ENCODE measurements at regions not wholly inside any gene's neighbourhood (a gene's known extent, or its start where the extent isn't known, plus 50 kb on each side); places are given as distances from the start of the nearest gene placed in this dataset.
"Not testable (repeated sequence)": the region's sequence is repeated elsewhere in the genome, so short reads cannot be mapped to it uniquely, and the experiment has no call there.

DNA sequence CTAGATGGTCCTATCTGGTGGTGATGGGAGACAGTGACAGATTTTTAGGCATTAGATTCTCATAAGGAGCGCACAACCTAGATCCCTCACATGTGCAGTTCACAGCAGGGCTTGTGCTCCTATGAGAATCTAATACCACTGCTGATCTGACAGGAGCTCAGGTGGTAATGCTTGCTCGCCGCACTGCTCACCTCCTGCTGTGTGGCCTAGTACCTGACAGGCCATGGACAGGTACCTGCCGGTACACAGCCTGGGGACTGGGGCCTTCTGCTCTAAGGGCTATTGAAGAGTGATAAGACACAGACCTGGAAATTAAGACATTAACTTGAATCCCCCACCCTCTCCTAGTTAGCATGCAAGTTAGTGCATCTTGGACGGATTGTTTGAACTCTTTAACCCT lies 64.4 kb downstream of the KLRB1 start:
- H3K27ac ChIP-seq; H3K27me3 ChIP-seq (replicated peaks; ENCODE audit: insufficient read depth); H3K4me3 ChIP-seq; DNase-seq (ENCODE audit: low spot score); H3K9me3 ChIP-seq; ATAC-seq (ENCODE audit: insufficient number of reproducible peaks, low FRiP score, low read depth); H3K36me3 ChIP-seq; H3K4me1 ChIP-seq (ENCODE audit: control insufficient read depth in 1 of 2, low read depth in 2 of 2): not testable (repeated sequence)

- not testable (repeated sequence) for H3K4me3 ChIP-seq; H3K27me3 ChIP-seq (replicated peaks; ENCODE audit: insufficient read depth); H3K36me3 ChIP-seq; H3K9me3 ChIP-seq; H3K27ac ChIP-seq; H3K4me1 ChIP-seq (ENCODE audit: control insufficient read depth in 1 of 2, low read depth in 2 of 2); DNase-seq (ENCODE audit: low spot score); ATAC-seq (ENCODE audit: insufficient number of reproducible peaks, low FRiP score, low read depth)
Measured at GRCh38 chr12:9542827-9543226, 64.9 kb downstream of the KLRB1 start.

- H3K4me1 ChIP-seq (ENCODE audit: control insufficient read depth in 1 of 2, low read depth in 2 of 2); DNase-seq (ENCODE audit: low spot score); H3K9me3 ChIP-seq; H3K36me3 ChIP-seq; H3K4me3 ChIP-seq; H3K27ac ChIP-seq; H3K27me3 ChIP-seq (replicated peaks; ENCODE audit: insufficient read depth); ATAC-seq (ENCODE audit: insufficient number of reproducible peaks, low FRiP score, low read depth): not testable (repeated sequence)
Measured at GRCh38 chr12:9515925-9516324, 91.8 kb downstream of the KLRB1 start.

DNA sequence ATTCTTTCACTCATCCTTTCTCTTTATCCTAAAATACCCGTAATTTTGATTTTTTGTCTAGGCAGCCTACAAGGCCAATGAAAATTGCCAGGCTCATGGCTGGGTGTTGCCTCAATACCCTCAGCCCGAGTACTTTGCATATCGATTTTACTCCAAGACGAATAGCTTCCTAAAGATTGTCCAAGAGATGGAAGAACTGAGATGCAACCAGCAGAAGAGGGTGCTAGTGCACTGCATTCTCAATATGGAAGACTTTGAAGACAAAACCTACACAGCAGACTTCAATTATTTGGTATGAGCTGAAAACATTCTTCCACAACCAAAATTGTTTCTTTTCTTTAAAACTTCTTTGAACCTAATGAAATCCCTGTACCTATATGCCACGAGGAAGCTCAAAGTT lies 95.0 kb downstream of the KLRB1 start:
- DNase-seq (ENCODE audit: low spot score); ATAC-seq (ENCODE audit: insufficient number of reproducible peaks, low FRiP score, low read depth); H3K27me3 ChIP-seq (replicated peaks; ENCODE audit: insufficient read depth); H3K4me3 ChIP-seq; H3K27ac ChIP-seq; H3K36me3 ChIP-seq; H3K4me1 ChIP-seq (ENCODE audit: control insufficient read depth in 1 of 2, low read depth in 2 of 2); H3K9me3 ChIP-seq: not testable (repeated sequence)

- not testable (repeated sequence) for H3K4me1 ChIP-seq (ENCODE audit: control insufficient read depth in 1 of 2, low read depth in 2 of 2); H3K4me3 ChIP-seq; DNase-seq (ENCODE audit: low spot score); ATAC-seq (ENCODE audit: insufficient number of reproducible peaks, low FRiP score, low read depth); H3K27ac ChIP-seq; H3K27me3 ChIP-seq (replicated peaks; ENCODE audit: insufficient read depth); H3K36me3 ChIP-seq; H3K9me3 ChIP-seq
Measured at GRCh38 chr12:9510392-9511011, 97.2 kb downstream of the KLRB1 start.

DNA sequence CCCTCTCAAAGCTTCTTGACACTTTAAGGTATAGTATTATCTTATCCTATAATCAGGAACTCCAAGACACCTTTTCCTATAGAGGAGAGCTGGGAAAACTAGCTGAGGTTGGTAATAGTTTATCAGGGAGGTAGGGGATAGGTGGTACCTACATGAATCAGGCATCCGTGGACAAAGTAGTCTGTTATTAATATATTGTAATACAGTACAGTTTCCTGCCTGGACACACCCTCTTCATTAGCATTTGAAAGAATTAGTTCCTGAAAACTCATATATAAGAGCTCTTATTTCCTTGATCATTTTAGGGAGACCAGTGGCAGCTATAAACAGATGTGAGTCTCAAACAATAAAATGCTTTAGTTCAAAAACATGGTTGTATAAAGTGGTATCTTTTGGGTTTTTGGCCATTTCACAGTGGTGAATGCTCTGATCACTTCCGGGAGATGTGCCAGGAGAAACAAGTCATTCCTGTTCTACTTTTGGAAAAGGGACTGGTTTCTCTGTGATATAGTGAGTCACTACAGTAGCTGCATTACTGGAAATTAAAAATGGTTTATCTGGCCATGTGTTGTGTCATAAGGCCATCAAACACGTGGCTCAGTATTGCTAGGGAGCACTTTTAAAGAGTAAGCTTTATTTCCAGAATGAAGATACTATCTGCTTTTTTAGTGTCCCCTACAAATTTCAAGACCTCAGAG lies 98.1 kb downstream of the KLRB1 start:
- Histone ChIP-seq H3K27ac (no peak overlapping the region), H3K27me3 (replicated peaks; ENCODE audit: insufficient read depth) (no peaks in the 10 kb centered on the region), H3K4me3 (no peak overlapping the region), H3K36me3 (no peaks in the 10 kb centered on the region), H3K4me1 (ENCODE audit: control insufficient read depth in 1 of 2, low read depth in 2 of 2) (no peaks in the 10 kb centered on the region), H3K9me3 (no peaks in the 10 kb centered on the region)
- ATAC-seq (ENCODE audit: insufficient number of reproducible peaks, low FRiP score, low read depth) (no peak), DNase-seq (ENCODE audit: low spot score) (no peak)
- TF ChIP-seq, protein P1, sequence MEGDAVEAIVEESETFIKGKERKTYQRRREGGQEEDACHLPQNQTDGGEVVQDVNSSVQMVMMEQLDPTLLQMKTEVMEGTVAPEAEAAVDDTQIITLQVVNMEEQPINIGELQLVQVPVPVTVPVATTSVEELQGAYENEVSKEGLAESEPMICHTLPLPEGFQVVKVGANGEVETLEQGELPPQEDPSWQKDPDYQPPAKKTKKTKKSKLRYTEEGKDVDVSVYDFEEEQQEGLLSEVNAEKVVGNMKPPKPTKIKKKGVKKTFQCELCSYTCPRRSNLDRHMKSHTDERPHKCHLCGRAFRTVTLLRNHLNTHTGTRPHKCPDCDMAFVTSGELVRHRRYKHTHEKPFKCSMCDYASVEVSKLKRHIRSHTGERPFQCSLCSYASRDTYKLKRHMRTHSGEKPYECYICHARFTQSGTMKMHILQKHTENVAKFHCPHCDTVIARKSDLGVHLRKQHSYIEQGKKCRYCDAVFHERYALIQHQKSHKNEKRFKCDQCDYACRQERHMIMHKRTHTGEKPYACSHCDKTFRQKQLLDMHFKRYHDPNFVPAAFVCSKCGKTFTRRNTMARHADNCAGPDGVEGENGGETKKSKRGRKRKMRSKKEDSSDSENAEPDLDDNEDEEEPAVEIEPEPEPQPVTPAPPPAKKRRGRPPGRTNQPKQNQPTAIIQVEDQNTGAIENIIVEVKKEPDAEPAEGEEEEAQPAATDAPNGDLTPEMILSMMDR (IDR thresholded peaks at IDR 0.05) = no peak

- H3K9me3 ChIP-seq = no peaks in the 10 kb centered on the region
- DNase-seq (ENCODE audit: low spot score) (no peak), ATAC-seq (ENCODE audit: insufficient number of reproducible peaks, low FRiP score, low read depth) (no peak)
- no peaks in the 10 kb centered on the region for H3K27me3 ChIP-seq (replicated peaks; ENCODE audit: insufficient read depth)
- H3K27ac ChIP-seq = no peak overlapping the region
- H3K36me3 ChIP-seq = no peaks in the 10 kb centered on the region
- TF ChIP-seq, protein P1 (IDR thresholded peaks at IDR 0.05) = no peak
- H3K4me3 ChIP-seq = no peak overlapping the region
- H3K4me1 ChIP-seq (ENCODE audit: control insufficient read depth in 1 of 2, low read depth in 2 of 2) = no peaks in the 10 kb centered on the region
Measured at GRCh38 chr12:9506746-9507145, 101.0 kb downstream of the KLRB1 start.

DNA sequence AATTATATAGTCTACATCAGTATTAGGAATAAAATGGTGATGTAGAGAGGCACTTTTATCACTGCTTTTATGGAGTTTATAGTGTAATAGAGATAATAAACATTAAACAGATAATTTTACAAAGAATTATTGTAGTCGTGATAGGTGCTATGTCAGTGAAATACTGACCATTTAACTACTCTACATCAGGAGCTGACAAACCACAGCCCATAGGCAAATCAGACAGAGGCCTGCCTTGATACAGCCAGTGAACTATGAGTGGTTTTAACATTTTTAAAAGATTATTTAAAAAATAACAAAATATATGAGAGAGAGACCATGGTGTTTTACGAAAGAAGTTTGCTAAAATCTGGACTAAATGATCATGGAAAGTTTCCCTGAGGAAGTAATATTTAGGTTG lies 104.3 kb downstream of the KLRB1 start:
- not testable (repeated sequence) for H3K4me1 ChIP-seq (ENCODE audit: control insufficient read depth in 1 of 2, low read depth in 2 of 2); H3K36me3 ChIP-seq; H3K9me3 ChIP-seq; H3K27ac ChIP-seq; H3K27me3 ChIP-seq (replicated peaks; ENCODE audit: insufficient read depth); DNase-seq (ENCODE audit: low spot score); H3K4me3 ChIP-seq; ATAC-seq (ENCODE audit: insufficient number of reproducible peaks, low FRiP score, low read depth)

DNA sequence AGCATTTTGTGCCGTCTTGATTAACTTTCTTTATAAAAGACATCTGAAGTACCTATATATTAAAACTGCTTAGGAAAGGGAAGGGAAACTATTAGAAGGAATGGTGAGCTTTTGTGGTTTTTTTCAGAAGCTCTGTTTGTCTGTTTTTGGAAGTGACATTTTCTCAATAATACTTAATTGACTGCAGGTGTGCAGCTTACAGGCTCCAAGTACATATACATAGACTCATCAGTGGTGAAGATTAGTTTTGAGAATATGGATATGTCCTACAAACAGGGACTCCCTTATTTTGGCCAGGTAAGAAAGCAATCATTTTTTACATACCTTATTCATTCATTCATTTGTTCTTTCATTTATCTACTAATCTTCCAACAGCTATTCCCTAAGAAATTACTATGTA lies 104.9 kb downstream of the KLRB1 start:
- H3K9me3 ChIP-seq; H3K4me1 ChIP-seq (ENCODE audit: control insufficient read depth in 1 of 2, low read depth in 2 of 2); H3K27me3 ChIP-seq (replicated peaks; ENCODE audit: insufficient read depth); H3K27ac ChIP-seq; H3K36me3 ChIP-seq; H3K4me3 ChIP-seq; DNase-seq (ENCODE audit: low spot score); ATAC-seq (ENCODE audit: insufficient number of reproducible peaks, low FRiP score, low read depth): not testable (repeated sequence)

DNA sequence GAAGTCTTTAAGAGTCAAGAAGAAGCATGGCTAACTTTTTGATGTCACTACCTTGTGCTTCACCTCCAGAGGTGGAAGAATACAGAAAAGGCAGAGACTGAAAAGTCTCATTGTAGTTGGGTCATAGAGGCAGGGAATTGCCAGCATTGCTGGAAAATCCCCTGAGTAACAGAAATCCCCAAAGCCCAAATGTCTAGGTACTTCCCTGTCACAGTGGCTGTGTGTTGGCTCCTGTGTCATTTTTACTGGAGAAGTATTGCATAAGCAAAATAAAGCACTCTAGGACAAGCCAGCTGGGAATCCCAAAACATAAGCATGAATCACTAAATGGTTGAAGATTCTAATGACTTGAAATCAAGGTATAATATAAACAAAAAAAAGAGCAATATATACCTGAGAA lies 114.4 kb downstream of the KLRB1 start:
- not testable (repeated sequence) for ATAC-seq (ENCODE audit: insufficient number of reproducible peaks, low FRiP score, low read depth); H3K4me1 ChIP-seq (ENCODE audit: control insufficient read depth in 1 of 2, low read depth in 2 of 2); H3K27me3 ChIP-seq (replicated peaks; ENCODE audit: insufficient read depth); H3K27ac ChIP-seq; DNase-seq (ENCODE audit: low spot score); H3K4me3 ChIP-seq; H3K9me3 ChIP-seq; H3K36me3 ChIP-seq

GRCh38 chr12:9481289-9481688 lies 126.4 kb downstream of the KLRB1 start:
- H3K9me3 ChIP-seq; H3K27me3 ChIP-seq (replicated peaks; ENCODE audit: insufficient read depth); H3K4me1 ChIP-seq (ENCODE audit: control insufficient read depth in 1 of 2, low read depth in 2 of 2); ATAC-seq (ENCODE audit: insufficient number of reproducible peaks, low FRiP score, low read depth); H3K4me3 ChIP-seq; DNase-seq (ENCODE audit: low spot score); H3K36me3 ChIP-seq; H3K27ac ChIP-seq: not testable (repeated sequence)
